UCSD-AML1 (cell line): ENCODE measurements at regions not wholly inside any gene's neighbourhood (a gene's known extent, or its start where the extent isn't known, plus 50 kb on each side); places are given as distances from the start of the nearest gene placed in this dataset.

Source experiments
- DNase-seq: peaks from one replicate; lab custom pipeline; 2025; ENCODE audit not compliant: unreplicated experiment; lab: John Stamatoyannopoulos, UW

- no peak for DNase-seq
Measured at GRCh38 chr2:7281231-7282201, 364.3 kb downstream of the RNF144A start.

GRCh38 chr2:7286120-7286519 lies 368.9 kb downstream of the RNF144A start:
- no peak for DNase-seq

GRCh38 chr2:7288484-7288883 lies 371.3 kb downstream of the RNF144A start:
- DNase-seq = no peak

GRCh38 chr2:7289697-7290096 lies 372.5 kb downstream of the RNF144A start:
- no peak for DNase-seq

- DNase-seq = no peak
Measured at GRCh38 chr2:7292154-7292691, 375.0 kb downstream of the RNF144A start.

- no peak for DNase-seq
Measured at GRCh38 chr2:7309582-7309981, 392.4 kb downstream of the RNF144A start.

- no peak for DNase-seq
Measured at GRCh38 chr2:7324706-7325105, 407.5 kb downstream of the RNF144A start.

- DNase-seq = no peak
Measured at GRCh38 chr2:7325186-7325585, 408.0 kb downstream of the RNF144A start.

GRCh38 chr2:7329465-7329864 lies 412.3 kb downstream of the RNF144A start:
- no peak for DNase-seq

GRCh38 chr2:7333189-7333765 lies 416.1 kb downstream of the RNF144A start:
- DNase-seq = no peak

- DNase-seq = no peak
Measured at GRCh38 chr2:7333960-7334493, 416.8 kb downstream of the RNF144A start.

- DNase-seq = no peak
Measured at GRCh38 chr2:7338961-7339360, 421.7 kb downstream of the RNF144A start.

GRCh38 chr2:7346336-7346735 lies 429.1 kb downstream of the RNF144A start:
- DNase-seq = no peak

- no peak for DNase-seq
Measured at GRCh38 chr2:7348761-7349160, 431.5 kb downstream of the RNF144A start.

GRCh38 chr2:7352191-7352590 lies 435.0 kb downstream of the RNF144A start:
- DNase-seq = no peak

GRCh38 chr2:7353571-7353970 lies 436.4 kb downstream of the RNF144A start:
- no peak for DNase-seq

- no peak for DNase-seq
Measured at GRCh38 chr2:7355781-7356180, 438.6 kb downstream of the RNF144A start.

GRCh38 chr2:7356909-7357584 lies 439.8 kb downstream of the RNF144A start:
- DNase-seq = no peak

GRCh38 chr2:7357993-7358392 lies 440.8 kb downstream of the RNF144A start:
- no peak for DNase-seq

- DNase-seq = no peak
Measured at GRCh38 chr2:7358865-7359447, 441.7 kb downstream of the RNF144A start.

GRCh38 chr2:7363906-7364305 lies 446.7 kb downstream of the RNF144A start:
- no peak for DNase-seq
